ENCODE measurements at regions not wholly inside any gene's neighbourhood (a gene's known extent, or its start where the extent isn't known, plus 50 kb on each side); places are given as distances from the start of the nearest gene placed in this dataset.

GRCh38 chr6:15796130-15796771 lies 133.4 kb upstream of the DTNBP1 start:
- no peak for DNase-seq

- DNase-seq, result no peak
Observed at GRCh38 chr6:15793826-15794225, 131.0 kb upstream of the DTNBP1 start.

GRCh38 chr6:15793288-15793687 lies 130.5 kb upstream of the DTNBP1 start:
- no peak for DNase-seq

GRCh38 chr6:15792842-15793241 lies 130.0 kb upstream of the DTNBP1 start:
- DNase-seq, result no peak

GRCh38 chr6:15791448-15792181 lies 128.8 kb upstream of the DTNBP1 start:
- peak; percentile 46 for DNase-seq

- no peak for DNase-seq
Observed at GRCh38 chr6:15790116-15790515, 127.3 kb upstream of the DTNBP1 start.

GRCh38 chr6:15786846-15787245 lies 124.0 kb upstream of the DTNBP1 start:
- DNase-seq, result no peak

GRCh38 chr6:15783484-15783883 lies 120.7 kb upstream of the DTNBP1 start:
- DNase-seq, result no peak

GRCh38 chr6:15781890-15782289 lies 119.1 kb upstream of the DTNBP1 start:
- no peak for DNase-seq

- DNase-seq, result no peak
Observed at GRCh38 chr6:15781333-15781732, 118.5 kb upstream of the DTNBP1 start.

- no peak for DNase-seq
Observed at GRCh38 chr6:15780437-15780836, 117.6 kb upstream of the DTNBP1 start.

- DNase-seq, result no peak
Observed at GRCh38 chr6:15779726-15780125, 116.9 kb upstream of the DTNBP1 start.

GRCh38 chr6:15776458-15776980 lies 113.7 kb upstream of the DTNBP1 start:
- no peak for DNase-seq

- no peak for DNase-seq
Observed at GRCh38 chr6:15775741-15776140, 112.9 kb upstream of the DTNBP1 start.

- DNase-seq, result no peak
Observed at GRCh38 chr6:15775076-15775634, 112.3 kb upstream of the DTNBP1 start.

- no peak for DNase-seq
Observed at GRCh38 chr6:15773806-15774410, 111.1 kb upstream of the DTNBP1 start.

GRCh38 chr6:15770347-15771143 lies 107.7 kb upstream of the DTNBP1 start:
- DNase-seq, result no peak

GRCh38 chr6:15769511-15770018 lies 106.7 kb upstream of the DTNBP1 start:
- no peak for DNase-seq

- no peak for DNase-seq
Observed at GRCh38 chr6:15768999-15769398, 106.2 kb upstream of the DTNBP1 start.

GRCh38 chr6:15763837-15764236 lies 101.0 kb upstream of the DTNBP1 start:
- DNase-seq, result no peak

- DNase-seq, result no peak
Observed at GRCh38 chr6:15763364-15763763, 100.5 kb upstream of the DTNBP1 start.

- no peak for DNase-seq
Observed at GRCh38 chr6:15761045-15761502, 98.2 kb upstream of the DTNBP1 start.
